H1 (cell line): ENCODE measurements at regions not wholly inside any gene's neighbourhood (a gene's known extent, or its start where the extent isn't known, plus 50 kb on each side); places are given as distances from the start of the nearest gene placed in this dataset.

Experiments used
- CHD2 ChIP-seq: IDR thresholded peaks from 2 replicates; pipeline ENCODE4 v1.6.1; 2012; ENCODE audit warnings: low read length, improper control_type of control experiment
- CHD7 ChIP-seq: fragments of 300-600 bp; sonication (generic); IDR thresholded peaks from 2 replicates; pipeline ENCODE4 v1.7.1; 2012; ENCODE audit warnings: low read length, moderate library complexity, mild to moderate bottlenecking, inconsistent platforms; ENCODE audit not compliant: insufficient replicate concordance
- EZH2 ChIP-seq: fragments of 200-600 bp; sonication (generic); IDR thresholded peaks from 2 replicates; pipeline ENCODE4 v1.7.1; 2012; ENCODE audit warnings: low read depth, mild to moderate bottlenecking, moderate library complexity, low read length, inconsistent platforms; ENCODE audit not compliant: severe bottlenecking
- GTF2F1 ChIP-seq: IDR thresholded peaks from 2 replicates; pipeline ENCODE4 v1.6.1; 2012; ENCODE audit warnings: low read depth, low read length, improper control_type of control experiment, borderline replicate concordance
- NANOG ChIP-seq: IDR thresholded peaks from 2 replicates; pipeline ENCODE4 v1.6.1; 2011; ENCODE audit warnings: low read length, low read depth, mild to moderate bottlenecking, inconsistent platforms; ENCODE audit not compliant: insufficient read depth, poor library complexity, severe bottlenecking
- RNF2 ChIP-seq: fragments of 200-900, 300-1000 bp; sonication (generic); IDR thresholded peaks from 2 replicates; pipeline ENCODE4 v1.7.1; 2016; ENCODE audit warnings: borderline replicate concordance, low read depth, mild to moderate bottlenecking, antibody characterized with exemption, low read length; ENCODE audit not compliant: poor library complexity, severe bottlenecking; ENCODE audit errors: missing control alignments
- SP4 ChIP-seq: IDR thresholded peaks from 2 replicates; pipeline ENCODE4 v1.6.1; 2012; ENCODE audit warnings: low read length, inconsistent platforms
- TF ChIP-seq, protein P1 (sequence below): IDR thresholded peaks from 2 replicates; pipeline ENCODE4 v1.6.1; 2011; ENCODE audit warnings: low read length, improper control_type of control experiment

DNA sequence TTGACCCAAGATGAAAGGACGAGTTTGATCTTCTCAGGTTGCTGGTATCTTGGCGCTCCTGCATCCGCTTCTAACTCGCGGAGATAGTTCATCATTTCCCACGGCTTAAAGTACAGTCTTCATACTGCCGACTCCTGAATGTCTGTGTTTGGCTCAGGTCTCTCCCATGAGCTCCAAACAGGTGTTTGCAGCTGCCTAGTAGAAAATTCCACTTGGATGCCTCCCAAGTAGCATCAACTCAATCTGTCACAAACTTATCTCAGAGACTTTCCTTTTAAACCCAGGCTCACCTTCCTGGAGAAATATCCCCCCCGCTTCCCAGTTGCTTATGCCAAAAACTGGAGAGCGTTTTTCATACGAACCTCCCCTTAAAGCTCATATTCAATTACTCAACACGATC is 986.5 kb downstream of the TBC1D22A start (continued):
- TF ChIP-seq CHD7 (no peak), GTF2F1 (no peak), RNF2 (no peak), SP4 (no peak), CHD2 (no peak), EZH2 (no peak), NANOG (no peak)
- TF ChIP-seq, protein P1, sequence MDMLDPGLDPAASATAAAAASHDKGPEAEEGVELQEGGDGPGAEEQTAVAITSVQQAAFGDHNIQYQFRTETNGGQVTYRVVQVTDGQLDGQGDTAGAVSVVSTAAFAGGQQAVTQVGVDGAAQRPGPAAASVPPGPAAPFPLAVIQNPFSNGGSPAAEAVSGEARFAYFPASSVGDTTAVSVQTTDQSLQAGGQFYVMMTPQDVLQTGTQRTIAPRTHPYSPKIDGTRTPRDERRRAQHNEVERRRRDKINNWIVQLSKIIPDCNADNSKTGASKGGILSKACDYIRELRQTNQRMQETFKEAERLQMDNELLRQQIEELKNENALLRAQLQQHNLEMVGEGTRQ = no peak
- TF ChIP-seq, all 59 proteins: peak for 0
